ENCODE measurements at regions not wholly inside any gene's neighbourhood (a gene's known extent, or its start where the extent isn't known, plus 50 kb on each side); places are given as distances from the start of the nearest gene placed in this dataset.
"Not testable (repeated sequence)": the region's sequence is repeated elsewhere in the genome, so short reads cannot be mapped to it uniquely, and the experiment has no call there.

DNA sequence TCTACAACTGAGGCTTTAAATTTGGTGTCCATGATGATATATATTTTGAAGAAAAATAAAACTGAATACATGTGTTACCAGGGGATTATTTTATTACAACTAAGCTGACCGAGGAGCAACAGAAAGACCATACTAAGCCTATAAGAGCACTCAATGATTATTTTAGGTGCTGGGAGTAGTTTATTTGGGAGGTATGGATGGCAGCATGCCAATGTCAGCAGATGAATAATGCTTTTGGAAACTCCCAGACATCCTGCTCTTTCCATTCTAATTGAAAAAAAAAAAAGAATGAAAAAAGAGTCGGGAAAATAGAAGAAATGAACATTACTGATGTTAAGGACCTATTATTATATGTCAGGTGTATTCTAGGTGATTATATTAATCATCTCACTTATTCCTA is 441.2 kb downstream of the BTG1 start:
- peak in 2 of 4 donors; percentile 0 to 4 for DNase-seq (ENCODE audit: low read depth in 4 of 4, low spot score in 2 of 4)

DNA sequence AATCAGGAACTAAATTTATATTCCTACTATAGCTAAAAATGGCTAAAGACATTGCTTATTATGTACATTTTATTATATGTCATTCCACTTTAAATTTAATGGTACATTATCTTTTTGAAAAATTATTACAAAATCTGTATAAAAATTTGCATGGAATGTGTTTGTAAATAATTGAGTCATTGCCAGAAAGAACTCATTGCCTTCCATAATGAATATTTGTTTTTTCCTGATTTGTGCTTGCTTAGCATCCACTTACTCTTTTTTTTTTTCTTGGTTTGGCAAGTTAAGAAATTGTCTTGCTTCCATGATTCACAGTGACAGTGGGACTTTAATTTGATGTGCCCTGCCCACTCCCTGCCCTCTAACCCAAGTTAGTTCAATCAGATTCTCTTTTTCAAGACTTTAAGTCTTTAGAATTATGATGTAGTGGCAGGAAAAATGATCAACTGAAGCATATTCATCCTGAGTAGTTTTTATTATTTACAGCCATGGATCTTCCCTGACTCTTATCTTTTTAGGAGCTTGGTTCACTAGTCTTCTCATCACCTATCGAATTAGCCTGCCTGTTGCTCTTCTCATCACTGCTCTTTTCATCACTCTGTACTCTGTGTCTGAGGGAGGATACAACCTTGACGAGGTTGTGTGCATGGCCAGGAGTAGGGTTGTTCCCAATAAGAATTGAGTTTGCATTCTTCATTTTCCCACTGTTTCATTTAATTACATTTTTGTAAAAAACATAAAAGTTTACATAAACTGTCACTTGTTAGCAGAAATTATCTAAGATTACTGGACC is 442.0 kb downstream of the BTG1 start:
- no peak for DNase-seq (ENCODE audit: low read depth in 4 of 4, low spot score in 2 of 4)

DNA sequence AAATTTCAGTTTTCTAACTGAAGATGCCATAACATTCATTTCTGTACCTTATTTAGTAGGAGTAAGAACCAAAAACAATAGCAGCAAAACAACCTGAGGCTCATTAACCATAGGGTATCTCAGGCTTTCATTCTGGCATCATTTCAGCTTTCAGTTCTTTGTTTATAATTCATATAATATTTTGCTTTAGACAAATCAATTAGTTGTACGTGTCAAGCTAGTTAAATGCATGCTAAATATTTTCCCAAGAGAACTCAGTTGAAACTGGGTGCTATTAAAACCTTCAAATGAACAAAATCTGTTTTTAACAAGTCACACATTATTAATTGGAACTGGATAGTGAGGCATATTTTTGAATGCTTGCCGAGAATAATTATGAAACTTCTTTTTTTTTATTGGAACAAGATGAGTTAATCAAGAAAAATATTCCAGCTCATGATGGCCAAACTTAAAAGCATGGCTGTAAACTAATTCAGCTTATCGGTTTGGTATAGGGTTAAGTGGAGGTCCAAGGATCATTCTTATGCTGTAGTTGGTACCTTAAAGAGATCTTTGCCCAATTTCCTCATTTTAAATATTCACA is 442.7 kb downstream of the BTG1 start:
- no peak for DNase-seq (ENCODE audit: low read depth in 4 of 4, low spot score in 2 of 4)

DNA sequence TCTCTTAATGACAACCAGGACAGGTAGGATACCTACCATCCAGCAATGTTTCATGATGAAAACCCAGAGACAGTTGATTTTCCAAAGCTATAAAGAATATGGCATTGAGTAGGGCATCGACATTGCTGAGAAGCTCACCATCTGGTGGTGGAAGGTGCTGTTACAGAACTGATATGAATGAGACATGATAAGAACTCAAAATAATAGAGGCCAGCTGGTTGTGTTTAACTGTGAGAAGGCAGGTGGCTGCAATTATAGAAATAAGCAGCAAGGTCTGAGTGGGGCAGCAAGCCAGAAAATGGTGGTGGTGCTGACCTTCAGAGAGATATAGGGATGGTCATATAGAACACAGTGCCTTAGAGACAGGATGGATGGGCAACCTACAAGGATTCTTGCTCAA is 449.7 kb downstream of the BTG1 start:
- DNase-seq (ENCODE audit: low read depth in 4 of 4, low spot score in 2 of 4): no peak

DNA sequence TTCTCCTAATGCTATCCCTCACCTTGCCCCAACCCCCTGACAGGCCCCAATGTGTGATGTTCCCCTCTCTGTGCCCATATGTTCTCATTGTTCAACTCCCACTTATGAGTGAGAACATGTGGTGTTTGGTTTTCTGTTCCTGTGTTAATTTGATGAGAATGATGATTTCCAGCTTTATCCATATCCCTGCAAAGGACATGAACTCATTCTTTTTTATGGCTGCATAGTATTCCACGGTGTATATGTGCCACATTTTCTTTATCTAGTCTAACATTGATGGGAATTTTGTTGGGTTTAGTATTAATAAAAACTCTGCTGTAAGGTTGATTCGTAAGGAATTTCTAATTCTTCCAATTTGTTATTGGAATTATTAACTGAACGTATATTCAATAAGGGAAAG is 450.2 kb downstream of the BTG1 start:
- DNase-seq (ENCODE audit: low read depth in 4 of 4, low spot score in 2 of 4): not testable (repeated sequence)

DNA sequence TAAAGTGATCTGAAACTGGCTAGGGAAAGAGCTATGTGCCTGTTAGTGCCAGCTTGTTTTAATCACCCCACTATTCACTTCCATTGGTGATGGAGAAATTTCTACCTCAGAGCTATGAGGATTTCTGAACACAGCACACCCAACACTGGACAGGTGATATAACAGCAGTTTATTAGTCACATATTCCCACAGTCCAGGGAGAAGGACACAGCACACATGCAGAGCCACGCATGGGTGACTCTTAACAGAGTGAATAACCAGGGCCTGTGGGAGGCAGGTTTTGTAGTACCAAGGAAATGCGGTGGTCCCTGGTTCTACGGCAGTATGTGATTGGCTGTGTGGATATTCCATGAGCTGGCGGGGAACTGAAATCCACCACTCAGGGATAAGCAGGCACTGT is 455.1 kb downstream of the BTG1 start:
- peak in 1 of 4 donors; percentile 17 for DNase-seq (ENCODE audit: low read depth in 4 of 4, low spot score in 2 of 4)

DNA sequence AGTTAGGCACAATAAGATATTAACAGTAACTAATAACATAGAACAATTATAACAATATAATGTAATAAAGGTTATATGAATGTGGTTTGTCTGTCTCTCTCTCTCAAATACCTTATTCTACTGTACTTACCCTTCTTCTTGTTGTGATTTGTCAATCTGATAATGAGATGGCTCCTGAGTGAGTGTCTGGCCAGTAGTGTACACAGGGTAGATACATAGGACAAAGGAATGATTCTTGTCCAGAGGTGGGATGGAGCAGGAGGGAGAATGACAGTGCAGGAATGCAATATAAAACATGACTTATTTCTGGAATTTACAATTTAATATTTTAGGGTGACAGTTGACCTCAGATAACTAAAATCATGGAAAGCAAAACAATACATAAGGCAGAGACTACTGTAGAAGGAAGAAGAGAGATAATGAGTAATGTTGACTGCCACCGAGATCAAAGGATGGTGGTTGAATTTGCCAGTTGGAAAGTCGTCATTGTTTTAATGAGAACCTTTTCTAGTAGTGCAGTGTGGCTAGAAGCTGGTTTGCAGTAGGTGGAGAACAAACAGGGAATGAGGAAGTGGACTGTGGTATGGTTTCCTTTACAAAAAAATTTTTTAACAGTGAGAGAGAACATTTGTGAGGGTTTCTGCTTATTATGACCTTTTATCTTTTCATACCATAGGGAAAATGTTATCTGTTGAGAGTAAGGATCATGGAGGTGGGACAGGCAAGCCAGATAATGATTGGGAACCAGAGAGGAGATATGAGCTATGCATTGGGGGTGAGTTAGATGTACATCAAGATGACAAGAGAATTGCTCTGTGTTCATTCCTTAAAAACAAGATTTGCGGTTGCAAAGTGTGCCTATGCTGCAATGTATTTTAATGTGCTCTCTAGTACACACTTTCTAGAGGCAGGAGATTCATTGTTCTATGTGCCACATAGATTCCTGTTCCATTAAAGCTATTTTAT is 458.3 kb downstream of the BTG1 start:
- no peak for DNase-seq (ENCODE audit: low read depth in 4 of 4, low spot score in 2 of 4)

DNA sequence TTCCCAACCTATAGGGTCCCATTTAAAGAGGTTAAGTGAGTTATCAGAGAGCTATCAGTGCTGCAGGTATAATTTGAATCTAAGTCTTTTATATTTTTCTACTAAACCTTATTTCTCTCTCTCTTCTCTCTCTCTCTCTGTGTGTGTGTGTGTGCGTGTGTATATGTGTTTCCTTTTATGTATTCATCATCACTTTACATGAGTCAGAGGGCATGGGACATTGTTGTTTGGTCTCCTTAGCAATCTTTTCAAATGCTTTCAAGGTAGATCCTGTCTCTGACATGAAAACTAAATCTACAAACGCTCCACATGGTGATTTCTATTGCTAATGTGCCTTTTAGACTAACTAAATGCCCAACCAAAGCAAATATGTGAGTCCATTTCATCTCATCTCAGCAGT is 459.7 kb downstream of the BTG1 start:
- DNase-seq (ENCODE audit: low read depth in 4 of 4, low spot score in 2 of 4): no peak

DNA sequence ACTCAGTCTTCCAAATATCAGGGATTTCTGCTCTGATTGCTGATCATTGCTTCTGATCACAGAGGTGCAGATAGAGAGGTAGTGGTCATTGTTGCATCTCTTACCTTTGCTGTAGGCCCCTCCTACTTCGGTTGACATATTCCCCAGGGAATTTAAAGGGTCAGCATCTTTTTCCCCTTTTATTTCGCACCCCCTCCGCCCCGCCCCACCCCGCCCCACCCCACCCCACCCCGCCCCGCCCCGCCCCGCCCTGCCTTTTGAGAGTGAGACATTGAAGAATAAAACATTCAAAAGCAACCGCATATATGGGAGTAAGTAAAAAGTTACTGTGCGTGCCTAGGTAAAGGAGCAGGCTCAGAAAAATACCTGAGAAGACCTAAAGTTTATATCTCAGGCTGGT is 463.9 kb downstream of the BTG1 start:
- DNase-seq (ENCODE audit: low read depth in 4 of 4, low spot score in 2 of 4): no peak

DNA sequence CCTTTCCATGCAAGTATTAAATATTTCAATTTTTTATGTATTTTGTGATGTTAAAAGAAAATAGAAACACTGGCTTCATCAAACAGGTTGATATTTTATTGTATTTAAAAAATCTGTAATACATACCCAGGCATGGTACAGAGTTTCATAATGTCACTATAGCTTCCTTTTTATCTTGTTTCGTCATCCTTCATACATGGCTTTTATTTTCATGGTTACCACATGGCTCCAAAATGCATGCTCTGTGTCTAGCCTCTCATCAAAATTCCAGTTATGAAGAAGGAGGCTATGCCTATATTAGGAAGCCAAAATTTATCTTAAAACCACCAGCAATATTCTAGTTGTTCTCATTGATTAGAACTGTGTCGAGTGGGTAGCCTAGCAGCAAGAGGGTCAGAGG is 464.8 kb downstream of the BTG1 start:
- DNase-seq (ENCODE audit: low read depth in 4 of 4, low spot score in 2 of 4): no peak

DNA sequence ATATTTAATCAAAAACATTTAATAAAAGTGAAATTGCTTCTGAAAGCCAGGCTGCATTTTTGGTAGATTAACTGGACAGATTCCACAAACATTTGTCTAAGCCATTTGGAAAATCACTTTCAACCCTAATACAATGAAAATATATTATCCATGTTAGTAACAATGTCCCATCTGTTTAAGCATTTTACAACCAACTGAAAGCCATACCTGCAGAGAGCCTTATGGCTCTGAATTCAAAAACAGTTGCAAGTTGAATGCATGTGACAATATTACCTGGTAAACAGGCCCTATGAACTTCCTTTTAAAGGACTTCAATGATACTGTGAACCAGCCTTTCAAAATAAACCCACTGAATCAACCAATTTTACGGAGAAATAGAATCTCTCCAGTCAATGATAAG is 468.1 kb downstream of the BTG1 start:
- DNase-seq (ENCODE audit: low read depth in 4 of 4, low spot score in 2 of 4): no peak

DNA sequence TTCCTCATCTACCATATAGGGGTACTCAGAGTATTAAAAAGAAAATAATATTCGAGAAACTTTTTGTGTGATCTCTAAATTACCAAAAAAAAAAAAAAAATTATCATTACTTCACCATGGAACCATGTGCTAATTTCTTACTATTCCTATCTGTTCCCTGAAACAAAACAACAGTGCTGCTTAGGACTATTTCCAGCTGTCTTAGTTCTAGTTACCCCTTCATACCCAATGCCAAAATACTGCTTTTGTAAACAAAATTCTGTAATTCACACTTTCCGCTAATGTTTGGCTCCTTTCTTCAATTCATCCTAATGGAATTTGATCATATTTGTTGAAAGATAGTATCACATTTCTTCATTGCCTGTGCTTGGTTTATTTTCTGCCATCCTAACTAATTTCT is 470.2 kb downstream of the BTG1 start:
- no peak for DNase-seq (ENCODE audit: low read depth in 4 of 4, low spot score in 2 of 4)

DNA sequence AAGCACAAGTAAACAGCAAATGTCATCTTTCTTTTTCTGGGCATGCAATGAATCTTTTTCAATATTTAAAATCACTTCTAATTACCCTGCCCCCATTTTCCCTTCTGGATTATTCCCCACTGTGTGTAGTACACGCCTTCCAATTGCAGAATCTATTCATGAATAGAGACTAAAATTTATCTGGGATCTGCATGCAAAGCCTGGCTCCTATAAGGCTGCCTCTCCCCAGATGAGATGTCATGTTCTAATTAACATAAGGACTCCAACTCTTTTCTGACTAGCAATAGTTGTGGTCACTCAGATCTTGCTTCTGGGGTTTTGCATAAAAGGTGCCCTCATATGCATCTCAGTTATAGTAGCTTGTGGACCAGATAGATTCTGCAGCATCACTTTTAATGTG is 473.5 kb downstream of the BTG1 start:
- no peak for DNase-seq (ENCODE audit: low read depth in 4 of 4, low spot score in 2 of 4)

DNA sequence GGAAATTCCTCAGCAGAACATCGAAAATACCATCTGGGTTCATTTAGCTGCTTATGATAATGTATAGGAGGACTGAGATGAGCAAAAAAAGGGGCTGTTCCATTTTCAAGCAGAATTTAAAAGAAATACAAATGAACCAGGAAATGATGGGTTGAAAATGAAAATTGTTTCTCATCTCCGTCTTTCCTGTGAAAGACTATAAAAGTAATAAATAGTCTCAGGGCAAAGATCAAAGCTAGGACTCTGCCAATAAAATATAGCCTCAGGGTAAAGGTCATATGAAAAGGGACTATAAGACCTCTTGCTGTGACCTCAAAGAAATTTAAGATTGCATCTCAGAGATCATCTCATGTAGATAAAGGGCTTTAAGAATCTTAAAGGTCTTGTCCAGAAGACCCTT is 478.0 kb downstream of the BTG1 start:
- no peak for DNase-seq (ENCODE audit: low read depth in 4 of 4, low spot score in 2 of 4)

DNA sequence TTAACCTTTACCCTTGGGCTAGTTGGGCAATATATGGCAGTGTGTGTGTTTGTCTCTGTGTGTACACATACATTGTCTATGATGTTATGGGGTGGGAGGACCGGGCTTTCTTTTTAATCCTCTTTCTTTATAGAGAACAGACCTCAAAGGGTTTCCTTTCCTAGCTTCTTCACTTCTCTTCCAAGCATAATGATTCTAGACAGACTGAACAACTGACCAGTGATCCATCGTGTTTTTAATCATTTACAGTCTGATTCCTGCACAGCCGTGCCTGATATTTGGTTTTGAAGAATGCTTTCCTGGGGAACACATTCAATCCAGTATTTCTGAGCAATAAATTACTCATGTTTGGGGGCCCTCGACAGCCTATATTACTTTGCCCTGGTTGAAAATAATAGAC is 481.1 kb upstream of the DCN start:
- DNase-seq (ENCODE audit: low read depth in 4 of 4, low spot score in 2 of 4): no peak

DNA sequence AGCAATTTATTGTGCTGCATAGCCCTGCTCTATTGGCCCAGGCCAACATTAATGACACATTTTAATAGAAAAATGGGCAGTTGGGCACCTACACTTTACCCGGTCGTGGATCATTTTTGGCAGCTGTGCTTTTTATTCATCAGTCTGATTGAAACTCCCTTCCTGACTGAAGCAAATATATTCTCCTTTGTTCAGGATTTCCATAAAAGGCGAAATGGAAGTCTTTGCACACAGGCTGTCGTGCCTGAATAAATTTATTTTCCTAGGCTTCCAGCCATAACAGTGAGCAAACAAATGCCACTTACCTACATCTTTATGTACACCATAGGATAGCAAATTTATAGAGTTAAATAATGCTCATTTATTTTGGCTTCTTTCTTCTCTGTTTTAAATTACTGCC is 480.7 kb upstream of the DCN start:
- no peak for DNase-seq (ENCODE audit: low read depth in 4 of 4, low spot score in 2 of 4)

DNA sequence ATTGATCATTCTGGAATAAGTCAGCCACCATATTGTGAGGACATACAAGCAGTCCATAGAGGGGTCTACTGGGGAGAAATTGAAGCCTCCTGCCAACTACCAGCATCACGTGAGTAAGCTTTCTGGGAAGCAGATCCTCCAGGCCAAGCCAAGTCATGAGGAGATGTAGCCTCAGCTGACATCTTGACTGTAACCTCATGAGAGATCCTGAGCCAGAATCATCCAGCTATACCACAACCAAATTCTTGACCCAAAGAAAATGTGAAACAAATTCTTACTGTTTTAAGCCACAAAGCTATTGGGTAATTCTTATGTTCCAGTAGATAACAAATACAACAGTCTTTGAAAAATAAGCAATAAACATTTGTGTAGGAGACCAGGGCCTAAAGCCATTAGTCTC is 479.4 kb upstream of the DCN start:
- no peak for DNase-seq (ENCODE audit: low read depth in 4 of 4, low spot score in 2 of 4)

DNA sequence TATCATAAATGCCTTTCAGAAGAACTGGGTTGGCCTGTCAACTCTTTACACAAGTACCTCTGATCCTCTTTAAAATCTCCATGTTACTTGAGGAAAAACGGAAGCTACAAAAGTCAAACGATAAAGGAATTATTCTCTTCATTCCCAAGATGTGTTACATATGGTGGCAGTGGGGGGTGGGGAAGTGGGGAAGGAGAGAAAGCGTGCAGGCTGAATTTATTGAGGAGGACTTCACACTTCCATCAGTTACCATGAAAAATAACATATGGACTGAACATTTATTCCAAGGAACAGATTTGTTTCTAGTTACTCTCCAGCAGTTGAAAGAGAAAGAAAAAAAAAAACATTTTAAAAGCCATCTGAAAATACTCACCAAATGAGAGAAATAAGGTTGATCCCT is 474.4 kb upstream of the DCN start:
- DNase-seq (ENCODE audit: low read depth in 4 of 4, low spot score in 2 of 4): no peak

DNA sequence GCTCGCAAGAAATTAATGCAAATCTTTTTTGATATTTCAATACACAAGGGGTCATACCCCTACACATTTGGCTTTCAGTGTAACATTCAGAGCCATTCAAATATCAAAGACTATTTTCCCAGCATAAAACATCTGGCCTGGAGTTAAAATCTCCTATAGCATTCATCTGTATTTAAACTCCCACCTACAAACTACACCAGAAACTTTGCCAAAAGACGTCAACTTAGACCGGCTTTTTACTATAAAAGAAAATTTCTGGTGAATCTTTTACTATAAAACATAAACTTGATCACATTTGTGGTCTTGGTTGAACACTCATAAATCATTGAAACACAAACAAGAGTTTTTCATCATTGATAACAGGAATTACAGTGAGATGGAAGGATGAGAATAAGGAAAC is 473.3 kb upstream of the DCN start:
- no peak for DNase-seq (ENCODE audit: low read depth in 4 of 4, low spot score in 2 of 4)

DNA sequence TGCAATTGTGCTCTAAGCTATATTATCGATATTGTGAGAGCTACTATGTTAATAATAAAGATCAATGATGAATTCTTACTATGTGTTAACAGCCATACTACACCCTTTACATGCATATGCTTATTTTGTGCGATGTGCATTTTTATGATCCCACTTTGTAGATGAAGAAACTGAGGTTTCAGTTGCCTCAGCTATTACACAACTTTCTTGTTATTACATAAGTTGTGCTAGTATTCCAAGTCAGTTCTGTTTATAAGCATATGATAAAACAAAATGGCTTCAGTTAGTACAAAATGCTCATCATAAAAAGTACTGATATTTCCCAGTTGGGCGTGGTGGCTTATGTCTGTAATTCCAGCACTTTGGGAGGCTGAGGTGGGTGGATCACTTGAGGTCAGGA is 471.5 kb upstream of the DCN start:
- no peak for DNase-seq (ENCODE audit: low read depth in 4 of 4, low spot score in 2 of 4)

DNA sequence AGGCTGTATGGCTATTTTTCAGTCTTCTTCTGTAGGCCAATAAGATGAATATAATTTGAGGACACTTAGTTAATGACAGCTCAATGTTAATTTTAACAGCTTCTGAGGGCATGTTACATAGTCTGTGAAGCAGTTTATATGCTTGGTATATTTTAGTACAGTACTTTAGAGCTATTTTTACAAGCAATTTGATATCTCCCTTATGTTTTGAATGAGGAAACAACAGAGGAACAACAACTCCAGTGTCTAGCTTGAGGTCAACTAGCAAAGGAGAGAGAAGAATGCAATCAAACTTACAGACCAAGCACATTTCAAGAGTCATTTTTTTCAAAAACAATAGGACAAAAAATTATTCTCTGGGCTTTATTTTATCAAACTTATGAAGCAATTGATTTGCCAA is 469.1 kb upstream of the DCN start:
- no peak for DNase-seq (ENCODE audit: low read depth in 4 of 4, low spot score in 2 of 4)

DNA sequence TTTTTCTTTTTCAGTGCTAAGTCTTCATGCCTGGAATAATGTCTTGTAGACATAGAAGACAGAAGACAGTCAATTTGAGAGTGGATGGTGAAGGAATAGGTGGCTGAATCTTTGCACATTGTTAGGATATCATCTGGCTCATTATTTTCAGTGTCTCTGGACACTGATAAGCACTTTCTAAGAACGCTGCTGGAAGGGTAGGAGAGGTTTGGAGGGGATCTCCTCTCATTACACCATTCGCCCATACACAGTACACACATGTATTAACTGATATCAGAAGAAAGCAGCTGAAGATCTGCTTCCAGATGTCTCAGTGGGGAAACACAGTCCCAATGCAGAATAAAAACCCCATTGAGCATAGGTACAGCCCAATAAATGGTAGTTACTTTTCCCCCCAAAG is 461.1 kb upstream of the DCN start:
- no peak for DNase-seq (ENCODE audit: low read depth in 4 of 4, low spot score in 2 of 4)
